ENCODE measurements at regions not wholly inside any gene's neighbourhood (a gene's known extent, or its start where the extent isn't known, plus 50 kb on each side); places are given as distances from the start of the nearest gene placed in this dataset.

DNA sequence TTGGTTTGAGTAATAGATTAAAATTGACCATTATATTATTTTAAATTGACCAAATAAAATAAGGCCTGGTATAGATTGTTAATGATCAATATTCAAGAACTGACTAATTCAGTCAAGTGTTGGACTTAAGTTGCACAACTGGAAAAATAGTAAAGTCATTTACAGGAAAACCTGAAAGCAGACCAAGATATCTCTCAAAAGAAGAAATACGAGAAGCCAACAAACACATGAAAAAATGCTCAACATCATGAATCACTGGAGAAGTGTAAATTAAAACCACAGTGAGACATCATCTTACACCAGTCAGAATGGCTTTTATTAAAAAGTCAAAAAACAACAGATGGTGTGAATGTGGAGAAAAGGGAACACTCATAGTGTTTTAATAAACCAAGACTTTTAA lies 80.4 kb upstream of the MALRD1 start:
- Mint-ChIP-seq H3K9me3 (peaks cover 17% of the 10 kb centered on the region), H3K4me3 (no peak overlapping the region), H3K27me3 (ENCODE audit: low read depth, poor library complexity) (peaks cover 4% of the 10 kb centered on the region), H3K36me3 (ENCODE audit: low read depth) (no peaks in the 10 kb centered on the region), H3K27ac (no peak overlapping the region), H3K4me1 (no peaks in the 10 kb centered on the region)
- no peak for DNase-seq
- TF ChIP-seq, protein P1, sequence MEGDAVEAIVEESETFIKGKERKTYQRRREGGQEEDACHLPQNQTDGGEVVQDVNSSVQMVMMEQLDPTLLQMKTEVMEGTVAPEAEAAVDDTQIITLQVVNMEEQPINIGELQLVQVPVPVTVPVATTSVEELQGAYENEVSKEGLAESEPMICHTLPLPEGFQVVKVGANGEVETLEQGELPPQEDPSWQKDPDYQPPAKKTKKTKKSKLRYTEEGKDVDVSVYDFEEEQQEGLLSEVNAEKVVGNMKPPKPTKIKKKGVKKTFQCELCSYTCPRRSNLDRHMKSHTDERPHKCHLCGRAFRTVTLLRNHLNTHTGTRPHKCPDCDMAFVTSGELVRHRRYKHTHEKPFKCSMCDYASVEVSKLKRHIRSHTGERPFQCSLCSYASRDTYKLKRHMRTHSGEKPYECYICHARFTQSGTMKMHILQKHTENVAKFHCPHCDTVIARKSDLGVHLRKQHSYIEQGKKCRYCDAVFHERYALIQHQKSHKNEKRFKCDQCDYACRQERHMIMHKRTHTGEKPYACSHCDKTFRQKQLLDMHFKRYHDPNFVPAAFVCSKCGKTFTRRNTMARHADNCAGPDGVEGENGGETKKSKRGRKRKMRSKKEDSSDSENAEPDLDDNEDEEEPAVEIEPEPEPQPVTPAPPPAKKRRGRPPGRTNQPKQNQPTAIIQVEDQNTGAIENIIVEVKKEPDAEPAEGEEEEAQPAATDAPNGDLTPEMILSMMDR (IDR thresholded peaks at IDR 0.05), result no peak

DNA sequence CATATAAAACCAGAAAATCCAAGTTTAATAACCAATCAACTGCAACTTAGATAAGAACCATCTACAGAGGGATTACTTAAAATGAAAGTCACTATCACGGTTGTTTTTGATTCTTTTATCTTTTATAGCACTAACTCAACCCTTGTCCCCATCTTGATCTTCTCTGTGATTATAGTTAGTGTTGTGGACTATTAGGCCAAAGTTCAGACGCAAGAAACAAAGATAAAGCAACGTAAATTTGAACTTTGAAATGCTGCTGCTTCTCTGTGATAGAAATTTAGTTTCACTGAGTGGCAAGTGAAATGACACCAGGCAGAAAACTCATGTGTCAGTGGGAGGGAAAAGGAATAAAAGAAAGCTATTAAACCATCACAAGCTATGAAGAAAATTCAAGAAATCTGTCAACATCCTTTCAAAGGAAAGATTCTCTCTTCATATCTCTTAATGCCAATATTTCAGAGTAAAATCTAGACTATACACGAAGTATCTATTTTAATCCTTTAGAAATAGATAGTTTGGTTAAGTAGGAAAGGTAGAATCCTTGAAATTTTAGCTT lies 71.8 kb upstream of the MALRD1 start:
- no peaks in the 10 kb centered on the region for H3K4me1 Mint-ChIP-seq
- DNase-seq, result no peak
- H3K4me3 Mint-ChIP-seq, result no peak overlapping the region
- H3K27me3 Mint-ChIP-seq (ENCODE audit: low read depth, poor library complexity), result no peaks in the 10 kb centered on the region
- no peak overlapping the region for H3K27ac Mint-ChIP-seq
- H3K9me3 Mint-ChIP-seq, result peaks cover 14% of the 10 kb centered on the region
- H3K36me3 Mint-ChIP-seq (ENCODE audit: low read depth), result no peaks in the 10 kb centered on the region
- TF ChIP-seq, protein P1 (IDR thresholded peaks at IDR 0.05), result no peak

DNA sequence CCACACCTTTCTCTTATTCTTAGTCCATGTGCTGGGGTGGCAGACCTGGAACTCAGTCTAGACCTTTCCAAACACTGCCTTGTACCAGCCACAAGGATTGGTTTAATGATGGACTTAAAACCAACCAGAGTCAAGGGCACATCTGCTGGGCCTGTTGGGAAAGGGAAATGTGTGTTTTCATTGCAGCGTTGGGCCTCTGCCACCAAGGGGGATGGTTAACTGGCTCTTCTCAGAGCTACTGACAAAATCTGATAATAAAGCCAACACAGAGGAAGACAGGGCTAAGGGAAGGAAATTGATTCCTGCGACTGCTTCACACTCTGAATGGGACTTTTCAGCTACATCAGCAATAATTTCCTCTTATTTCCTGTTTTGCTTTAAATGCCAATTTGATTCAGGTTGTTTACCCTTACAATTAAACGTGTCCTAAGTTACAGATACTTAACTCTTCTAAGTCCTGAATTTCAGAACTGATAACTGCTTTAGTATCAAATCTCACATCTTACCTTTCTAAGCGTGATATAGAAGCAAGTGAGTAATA lies 68.4 kb upstream of the MALRD1 start:
- Mint-ChIP-seq H3K4me1 (no peaks in the 10 kb centered on the region), H3K4me3 (no peak overlapping the region), H3K36me3 (ENCODE audit: low read depth) (no peaks in the 10 kb centered on the region), H3K27me3 (ENCODE audit: low read depth, poor library complexity) (no peaks in the 10 kb centered on the region), H3K27ac (no peak overlapping the region), H3K9me3 (no peaks in the 10 kb centered on the region)
- DNase-seq, result no peak
- TF ChIP-seq, protein P1 (IDR thresholded peaks at IDR 0.05), result no peak

DNA sequence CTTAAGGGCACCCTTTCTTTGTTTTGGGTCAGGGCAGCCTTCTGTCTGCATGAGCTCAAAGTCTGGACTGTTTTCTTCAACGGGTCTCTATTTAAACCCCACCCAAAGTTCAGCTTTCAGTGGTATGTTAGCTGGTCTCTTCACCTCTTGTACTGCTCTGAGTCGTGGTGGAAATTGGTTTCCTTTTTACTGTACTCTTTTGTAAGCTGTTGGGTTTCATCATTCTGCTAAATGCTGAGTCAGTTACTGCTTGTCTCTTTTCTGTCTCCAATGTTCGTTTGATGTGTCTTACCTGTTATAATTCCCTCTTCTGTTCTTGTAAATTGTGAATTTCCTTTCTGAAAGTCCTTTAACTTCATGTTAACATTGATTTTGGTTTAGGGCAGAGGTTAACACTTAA lies 64.1 kb upstream of the MALRD1 start:
- H3K4me3 Mint-ChIP-seq, result no peak overlapping the region
- TF ChIP-seq, protein P1 (IDR thresholded peaks at IDR 0.05), result no peak
- no peaks in the 10 kb centered on the region for H3K27me3 Mint-ChIP-seq (ENCODE audit: low read depth, poor library complexity)
- DNase-seq, result no peak
- no peaks in the 10 kb centered on the region for H3K36me3 Mint-ChIP-seq (ENCODE audit: low read depth)
- H3K9me3 Mint-ChIP-seq, result peaks cover 19% of the 10 kb centered on the region
- H3K4me1 Mint-ChIP-seq, result no peaks in the 10 kb centered on the region
- no peak overlapping the region for H3K27ac Mint-ChIP-seq

DNA sequence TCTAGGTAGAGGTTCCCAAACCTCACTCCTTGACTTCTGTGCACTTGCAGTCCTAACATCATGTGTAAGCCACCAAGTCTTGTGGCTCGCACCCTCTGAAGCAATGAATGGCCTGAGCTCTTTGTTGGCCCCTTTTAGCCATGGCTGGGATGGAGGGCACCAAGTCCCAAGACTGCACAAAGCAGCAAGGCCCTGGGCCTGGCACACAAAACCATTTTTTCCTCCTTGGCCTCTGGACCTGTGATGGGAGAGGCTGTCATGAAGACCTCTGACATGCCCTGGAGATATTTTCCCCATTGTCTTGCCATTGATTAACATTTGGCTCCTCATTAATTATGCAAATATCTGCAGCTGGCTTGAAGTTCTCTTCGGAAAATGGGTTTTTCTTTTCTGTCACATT lies 60.3 kb upstream of the MALRD1 start:
- peaks cover 37% of the 10 kb centered on the region for H3K9me3 Mint-ChIP-seq
- TF ChIP-seq, protein P1 (IDR thresholded peaks at IDR 0.05), result no peak
- no peak overlapping the region for H3K4me3 Mint-ChIP-seq
- no peaks in the 10 kb centered on the region for H3K4me1 Mint-ChIP-seq
- no peak for DNase-seq
- no peaks in the 10 kb centered on the region for H3K27me3 Mint-ChIP-seq (ENCODE audit: low read depth, poor library complexity)
- H3K36me3 Mint-ChIP-seq (ENCODE audit: low read depth), result no peaks in the 10 kb centered on the region
- no peak overlapping the region for H3K27ac Mint-ChIP-seq

Measured in nephron progenitor cell (in vitro differentiated cells).